DND-41 (cell line): ENCODE measurements at regions not wholly inside any gene's neighbourhood (a gene's known extent, or its start where the extent isn't known, plus 50 kb on each side); places are given as distances from the start of the nearest gene placed in this dataset.

ENCODE experiments used
- ATAC-seq: fragments of 200-7000 bp; cut with Tn5 transposase; 3 replicates; pipeline ENCODE4 v1.9.1; 2021; ENCODE audit warnings: low read depth; ENCODE audit not compliant: insufficient read depth
- DNase-seq: peaks from one replicate; pipeline ENCODE4 v3.0.0-alpha.2; 2020
- H2AFZ ChIP-seq: 2 replicates; pipeline ENCODE4 v1.6.0; 2012; ENCODE audit warnings: low read depth, low read length
- H3K27ac ChIP-seq: 2 replicates; pipeline ENCODE4 v1.5.1; 2012; ENCODE audit warnings: low read length, inconsistent platforms
- H3K27me3 ChIP-seq: fragments of 200-600 bp; sonication (generic); 2 replicates; pipeline ENCODE4 v1.6.0; 2012; ENCODE audit warnings: low read length, mild to moderate bottlenecking, inconsistent platforms; ENCODE audit not compliant: insufficient read depth, poor library complexity
- H3K36me3 ChIP-seq: 2 replicates; pipeline ENCODE4 v1.5.1; 2012; ENCODE audit warnings: low read length, inconsistent platforms; ENCODE audit not compliant: insufficient read depth
- H3K4me1 ChIP-seq: 2 replicates; pipeline ENCODE4 v1.5.1; 2012; ENCODE audit warnings: mild to moderate bottlenecking, low read length; ENCODE audit not compliant: insufficient read depth
- H3K4me2 ChIP-seq: 2 replicates; pipeline ENCODE4 v1.6.0; 2012; ENCODE audit warnings: mild to moderate bottlenecking, moderate library complexity, low read length, inconsistent platforms; ENCODE audit not compliant: insufficient read depth
- H3K4me3 ChIP-seq, 2 experiments: fragments of 200-600 bp in 1 of 2; shearing (Covaris generic) in 1 of 2; 2 replicates each; pipeline ENCODE4 v1.5.1; 2012 to 2016; ENCODE audit warnings: inconsistent platforms in 2 of 2, low read length in 2 of 2, mild to moderate bottlenecking in 2 of 2, low read depth in 1 of 2, moderate library complexity in 1 of 2
- H3K79me2 ChIP-seq: 2 replicates; pipeline ENCODE4 v1.6.0; 2012; ENCODE audit warnings: low read length, inconsistent platforms; ENCODE audit not compliant: insufficient read depth
- H3K9ac ChIP-seq: 2 replicates; pipeline ENCODE4 v1.6.0; 2012; ENCODE audit warnings: low read depth, mild to moderate bottlenecking, inconsistent platforms, low read length, moderate library complexity
- H3K9me3 ChIP-seq: 2 replicates; pipeline ENCODE4 v1.5.1; 2012; ENCODE audit warnings: low read length, moderate library complexity, mild to moderate bottlenecking, inconsistent platforms; ENCODE audit not compliant: insufficient read depth, severe bottlenecking
- H4K20me1 ChIP-seq: 2 replicates; pipeline ENCODE4 v1.6.0; 2012; ENCODE audit warnings: low read length; ENCODE audit not compliant: insufficient read depth
- EZH2 ChIP-seq: IDR thresholded peaks from 3 replicates; pipeline ENCODE4 v1.6.1; 2012; ENCODE audit warnings: borderline replicate concordance, low read depth, mild to moderate bottlenecking, moderate library complexity, low read length, inconsistent platforms; ENCODE audit not compliant: severe bottlenecking
- TF ChIP-seq, protein P1 (sequence below): IDR thresholded peaks from 2 replicates; pipeline ENCODE4 v1.5.1; 2012; ENCODE audit warnings: borderline replicate concordance, low read length, moderate library complexity, mild to moderate bottlenecking; ENCODE audit not compliant: poor library complexity, severe bottlenecking; ENCODE audit errors: extremely low read depth

DNA sequence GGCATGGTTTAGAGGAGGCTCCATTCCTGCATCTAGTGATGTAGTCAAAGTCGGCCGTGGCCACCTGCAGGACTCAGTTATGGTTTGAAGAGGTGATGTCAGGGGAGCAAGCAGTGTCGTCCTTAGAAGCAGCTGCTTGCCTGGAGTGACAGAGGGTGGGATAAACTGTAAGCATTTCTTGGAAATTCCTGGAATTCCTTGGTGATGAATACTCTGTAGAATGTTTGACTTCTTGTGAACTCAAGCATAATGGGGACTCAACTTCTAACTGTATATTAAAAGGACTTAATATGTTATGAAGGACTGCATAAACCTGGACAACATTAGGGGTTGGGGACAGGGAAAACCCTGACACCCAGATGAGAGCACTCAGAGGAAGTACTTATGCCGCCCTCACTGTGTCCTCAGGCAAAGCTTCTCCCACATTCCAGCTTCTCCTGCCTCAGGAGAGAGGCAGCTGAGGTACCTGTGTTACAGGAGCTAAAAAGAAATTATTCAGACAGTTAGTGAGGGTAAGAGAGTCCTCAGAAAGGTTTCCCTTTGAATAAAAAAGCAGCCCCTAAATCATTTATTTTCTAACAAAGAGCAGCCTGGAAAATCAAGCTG, 459.9 kb upstream of the CELF4 start:
- no peak for TF ChIP-seq EZH2
- TF ChIP-seq, protein P1, sequence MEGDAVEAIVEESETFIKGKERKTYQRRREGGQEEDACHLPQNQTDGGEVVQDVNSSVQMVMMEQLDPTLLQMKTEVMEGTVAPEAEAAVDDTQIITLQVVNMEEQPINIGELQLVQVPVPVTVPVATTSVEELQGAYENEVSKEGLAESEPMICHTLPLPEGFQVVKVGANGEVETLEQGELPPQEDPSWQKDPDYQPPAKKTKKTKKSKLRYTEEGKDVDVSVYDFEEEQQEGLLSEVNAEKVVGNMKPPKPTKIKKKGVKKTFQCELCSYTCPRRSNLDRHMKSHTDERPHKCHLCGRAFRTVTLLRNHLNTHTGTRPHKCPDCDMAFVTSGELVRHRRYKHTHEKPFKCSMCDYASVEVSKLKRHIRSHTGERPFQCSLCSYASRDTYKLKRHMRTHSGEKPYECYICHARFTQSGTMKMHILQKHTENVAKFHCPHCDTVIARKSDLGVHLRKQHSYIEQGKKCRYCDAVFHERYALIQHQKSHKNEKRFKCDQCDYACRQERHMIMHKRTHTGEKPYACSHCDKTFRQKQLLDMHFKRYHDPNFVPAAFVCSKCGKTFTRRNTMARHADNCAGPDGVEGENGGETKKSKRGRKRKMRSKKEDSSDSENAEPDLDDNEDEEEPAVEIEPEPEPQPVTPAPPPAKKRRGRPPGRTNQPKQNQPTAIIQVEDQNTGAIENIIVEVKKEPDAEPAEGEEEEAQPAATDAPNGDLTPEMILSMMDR = no peak
- Histone ChIP-seq H4K20me1 (no peaks in the 10 kb centered on the region), H3K4me2 (no peak overlapping the region), H3K36me3 (no peaks in the 10 kb centered on the region), H3K4me3 (no peak overlapping the region), H3K9ac (no peak overlapping the region), H3K79me2 (no peaks in the 10 kb centered on the region), H3K27ac (no peak overlapping the region), H3K9me3 (no peaks in the 10 kb centered on the region), H3K27me3 (no peaks in the 10 kb centered on the region), H2AFZ (no peak overlapping the region), H3K4me1 (no peaks in the 10 kb centered on the region)
- no peak for DNase-seq
- ATAC-seq = no peak

DNA sequence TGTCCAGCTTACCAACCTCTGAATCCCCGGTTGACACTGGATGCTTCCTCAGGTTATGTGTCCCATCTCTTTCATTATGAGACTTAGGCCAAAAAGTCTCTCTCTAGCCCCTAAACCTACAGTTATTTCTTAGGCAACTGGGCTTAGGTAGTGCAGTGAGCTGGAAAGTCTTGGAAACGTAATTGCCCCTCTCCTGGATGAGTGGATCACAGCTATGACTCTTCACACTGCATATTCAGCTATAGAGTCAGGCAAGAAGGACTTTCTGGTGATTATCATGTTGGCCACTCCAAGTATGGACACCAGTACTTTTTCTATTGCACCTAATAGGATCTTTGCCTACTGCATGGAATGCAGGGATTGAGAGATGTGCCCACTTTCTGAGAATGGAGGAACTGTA, 458.3 kb upstream of the CELF4 start:
- Histone ChIP-seq H3K4me1 (no peaks in the 10 kb centered on the region), H3K9ac (no peak overlapping the region)

DNA sequence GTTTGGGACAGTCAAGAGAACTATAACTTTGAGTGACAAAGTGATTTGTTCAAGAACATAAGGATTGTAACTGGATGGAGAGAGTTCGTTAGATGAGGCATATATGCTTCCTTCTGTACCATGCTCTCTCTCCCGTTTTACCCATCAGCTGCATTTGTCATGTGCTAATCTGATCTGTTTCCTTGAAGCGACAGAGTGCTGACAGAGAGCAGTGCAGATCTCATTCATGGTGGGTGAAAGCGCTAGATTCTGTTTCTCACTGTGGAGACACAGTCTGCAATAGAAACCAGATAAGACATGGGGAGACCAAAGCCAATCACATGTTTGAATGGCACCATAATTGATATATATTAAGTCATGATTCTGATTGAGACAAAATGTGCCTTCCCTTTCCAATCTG, 456.6 kb upstream of the CELF4 start:
- no peak overlapping the region for H3K4me3 ChIP-seq

More for the DNA sequence above, 458.3 kb upstream of the CELF4 start:
- H4K20me1 ChIP-seq = no peaks in the 10 kb centered on the region
- no peaks in the 10 kb centered on the region for H3K9me3 ChIP-seq
- no peaks in the 10 kb centered on the region for H3K79me2 ChIP-seq
- ATAC-seq (no peak), DNase-seq (no peak)
- H3K27ac ChIP-seq = no peak overlapping the region
- no peak overlapping the region for H2AFZ ChIP-seq
- TF ChIP-seq EZH2 = no peak
- TF ChIP-seq, protein P1 = no peak
- no peaks in the 10 kb centered on the region for H3K36me3 ChIP-seq
- no peaks in the 10 kb centered on the region for H3K27me3 ChIP-seq
- H3K4me2 ChIP-seq = no peak overlapping the region
- no peak overlapping the region for H3K4me3 ChIP-seq

More for the DNA sequence above, 456.6 kb upstream of the CELF4 start:
- DNase-seq = no peak
- no peak for ATAC-seq
- TF ChIP-seq, protein P1 = no peak
- no peak for TF ChIP-seq EZH2
- Histone ChIP-seq H3K4me1 (no peaks in the 10 kb centered on the region), H3K9me3 (no peaks in the 10 kb centered on the region), H2AFZ (no peak overlapping the region), H3K36me3 (no peaks in the 10 kb centered on the region), H3K4me2 (no peak overlapping the region), H4K20me1 (no peaks in the 10 kb centered on the region), H3K79me2 (no peaks in the 10 kb centered on the region), H3K27me3 (no peaks in the 10 kb centered on the region), H3K9ac (no peak overlapping the region), H3K27ac (no peak overlapping the region)
